Endodermal cell (in vitro differentiated cells): ENCODE measurements at regions not wholly inside any gene's neighbourhood (a gene's known extent, or its start where the extent isn't known, plus 50 kb on each side); places are given as distances from the start of the nearest gene placed in this dataset.

Source experiments
- DNase-seq: peaks from one replicate; pipeline ENCODE4 v3.0.0-alpha.2; 2017
- H3K27ac ChIP-seq: 2 replicates; pipeline ENCODE4 v1.5.1; 2013; ENCODE audit warnings: mild to moderate bottlenecking, low read depth, low read length, moderate library complexity
- H3K27me3 ChIP-seq: 2 replicates; pipeline ENCODE4 v1.6.1; 2013; ENCODE audit warnings: mild to moderate bottlenecking, low read length, moderate library complexity; ENCODE audit not compliant: insufficient read depth, control insufficient read depth, poor library complexity, severe bottlenecking
- H3K36me3 ChIP-seq: 2 replicates; pipeline ENCODE4 v1.7.0; 2013; ENCODE audit warnings: mild to moderate bottlenecking, low read length, moderate library complexity; ENCODE audit not compliant: control insufficient read depth, insufficient read depth
- H3K4me1 ChIP-seq: one replicate; pipeline ENCODE4 v1.7.0; 2013; ENCODE audit warnings: low read length; ENCODE audit not compliant: control insufficient read depth, insufficient read depth
- H3K4me3 ChIP-seq: 2 replicates; pipeline ENCODE4 v1.5.1; 2013; ENCODE audit warnings: mild to moderate bottlenecking, low read length, moderate library complexity
- H3K9ac ChIP-seq: 2 replicates; pipeline ENCODE4 v1.6.1; 2013; ENCODE audit warnings: mild to moderate bottlenecking, low read length, moderate library complexity; ENCODE audit not compliant: poor library complexity, severe bottlenecking; ENCODE audit errors: extremely low read depth
- H3K9me3 ChIP-seq: 2 replicates; pipeline ENCODE4 v1.6.1; 2013; ENCODE audit warnings: mild to moderate bottlenecking, low read length, moderate library complexity; ENCODE audit not compliant: control insufficient read depth
- H3K27ac Mint-ChIP-seq: 2 replicates; pipeline ENCODE4 v1.8.0; 2020; ENCODE audit warnings: mixed read lengths
- H3K27me3 Mint-ChIP-seq: 2 replicates; pipeline ENCODE4 v1.8.0; 2021; ENCODE audit warnings: mild to moderate bottlenecking, mixed read lengths; ENCODE audit not compliant: insufficient read depth
- H3K36me3 Mint-ChIP-seq: 2 replicates; pipeline ENCODE4 v1.8.0; 2020; ENCODE audit warnings: low read depth, mixed read lengths
- H3K4me1 Mint-ChIP-seq: 2 replicates; pipeline ENCODE4 v1.8.0; 2020; ENCODE audit warnings: mixed read lengths
- H3K4me3 Mint-ChIP-seq: 2 replicates; pipeline ENCODE4 v1.8.0; 2020; ENCODE audit warnings: mild to moderate bottlenecking, moderate library complexity, mixed read lengths
- H3K9me3 Mint-ChIP-seq: 2 replicates; pipeline ENCODE4 v1.8.0; 2020; ENCODE audit warnings: mild to moderate bottlenecking, mixed read lengths
- WGBS, 2 experiments: methylation state at CpG; one replicate each; pipeline versions ENCODE4 v1.1.5 to v1.1.7; 2013; ENCODE audit warnings: missing lambda C conversion rate in 2 of 2, mixed read lengths in 1 of 2; ENCODE audit not compliant: insufficient coverage in 1 of 2, insufficient read length in 1 of 2; 5-methylcytosine and 5-hydroxymethylcytosine counted together
- TF ChIP-seq, protein P1 (sequence below): fragments of 200-600 bp; sonication (generic); conservative IDR thresholded peaks from 2 replicates; pipeline ENCODE4 v1.5.0; 2021; ENCODE audit warnings: antibody characterized with exemption, mild to moderate bottlenecking

DNA sequence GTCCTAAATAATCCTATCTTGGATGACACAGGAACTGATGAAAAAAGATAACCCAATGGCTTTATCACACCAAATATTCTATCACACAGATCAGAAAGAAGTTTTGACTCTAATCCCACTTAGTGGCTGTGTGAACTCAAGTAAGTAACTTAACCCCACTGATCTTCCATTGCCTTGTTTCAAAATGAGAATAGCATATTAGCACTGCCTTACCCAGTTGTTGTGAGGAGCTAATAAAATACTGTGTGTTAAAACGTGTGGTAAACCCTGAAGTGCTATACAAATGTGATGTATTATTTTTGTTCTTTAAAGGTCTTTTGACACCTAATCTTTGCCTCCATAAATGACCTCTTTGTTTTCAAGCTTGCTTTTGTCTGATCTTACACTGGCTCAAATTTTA, 60.9 kb upstream of the ARID2 start:
- H3K27me3 Mint-ChIP-seq = peaks cover 4% of the 10 kb centered on the region
- peaks cover 61% of the 10 kb centered on the region for H3K27me3 ChIP-seq
- no peaks in the 10 kb centered on the region for H3K9me3 ChIP-seq
- no peaks in the 10 kb centered on the region for H3K9me3 Mint-ChIP-seq
- WGBS, 2 experiments = 53 to 80% methylated on average over 1 of the region's 1 CpG
- no peaks in the 10 kb centered on the region for H3K36me3 ChIP-seq
- no peak overlapping the region for H3K4me3 ChIP-seq
- no peaks in the 10 kb centered on the region for H3K36me3 Mint-ChIP-seq
- peak overlapping the region; percentile 4 for H3K27ac Mint-ChIP-seq
- H3K9ac ChIP-seq = no peak overlapping the region
- no peak overlapping the region for H3K27ac ChIP-seq
- H3K4me1 Mint-ChIP-seq = peaks cover 45% of the 10 kb centered on the region
- peaks cover 12% of the 10 kb centered on the region for H3K4me1 ChIP-seq
- TF ChIP-seq, protein P1, sequence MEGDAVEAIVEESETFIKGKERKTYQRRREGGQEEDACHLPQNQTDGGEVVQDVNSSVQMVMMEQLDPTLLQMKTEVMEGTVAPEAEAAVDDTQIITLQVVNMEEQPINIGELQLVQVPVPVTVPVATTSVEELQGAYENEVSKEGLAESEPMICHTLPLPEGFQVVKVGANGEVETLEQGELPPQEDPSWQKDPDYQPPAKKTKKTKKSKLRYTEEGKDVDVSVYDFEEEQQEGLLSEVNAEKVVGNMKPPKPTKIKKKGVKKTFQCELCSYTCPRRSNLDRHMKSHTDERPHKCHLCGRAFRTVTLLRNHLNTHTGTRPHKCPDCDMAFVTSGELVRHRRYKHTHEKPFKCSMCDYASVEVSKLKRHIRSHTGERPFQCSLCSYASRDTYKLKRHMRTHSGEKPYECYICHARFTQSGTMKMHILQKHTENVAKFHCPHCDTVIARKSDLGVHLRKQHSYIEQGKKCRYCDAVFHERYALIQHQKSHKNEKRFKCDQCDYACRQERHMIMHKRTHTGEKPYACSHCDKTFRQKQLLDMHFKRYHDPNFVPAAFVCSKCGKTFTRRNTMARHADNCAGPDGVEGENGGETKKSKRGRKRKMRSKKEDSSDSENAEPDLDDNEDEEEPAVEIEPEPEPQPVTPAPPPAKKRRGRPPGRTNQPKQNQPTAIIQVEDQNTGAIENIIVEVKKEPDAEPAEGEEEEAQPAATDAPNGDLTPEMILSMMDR = no peak
- no peak overlapping the region for H3K4me3 Mint-ChIP-seq
- no peak for DNase-seq

GRCh38 chr12:45669093-45669492, 60.4 kb upstream of the ARID2 start:
- H3K27me3 Mint-ChIP-seq = peaks cover 4% of the 10 kb centered on the region
- WGBS, 2 experiments = 100% methylated on average over 1 of the region's 1 CpG; no CpG with 5 or more reads in 1 of the 2 experiments
- H3K4me1 ChIP-seq = peaks cover 10% of the 10 kb centered on the region
- H3K4me1 Mint-ChIP-seq = peaks cover 40% of the 10 kb centered on the region
- H3K27ac Mint-ChIP-seq = peak overlapping the region; percentile 4
- no peak overlapping the region for H3K4me3 ChIP-seq
- no peak overlapping the region for H3K27ac ChIP-seq
- H3K9me3 Mint-ChIP-seq = no peaks in the 10 kb centered on the region
- H3K9ac ChIP-seq = no peak overlapping the region
- H3K27me3 ChIP-seq = peaks cover 62% of the 10 kb centered on the region
- no peaks in the 10 kb centered on the region for H3K36me3 Mint-ChIP-seq
- no peak for DNase-seq
- no peaks in the 10 kb centered on the region for H3K36me3 ChIP-seq
- TF ChIP-seq, protein P1 = no peak
- H3K4me3 Mint-ChIP-seq = no peak overlapping the region
- no peaks in the 10 kb centered on the region for H3K9me3 ChIP-seq

DNA sequence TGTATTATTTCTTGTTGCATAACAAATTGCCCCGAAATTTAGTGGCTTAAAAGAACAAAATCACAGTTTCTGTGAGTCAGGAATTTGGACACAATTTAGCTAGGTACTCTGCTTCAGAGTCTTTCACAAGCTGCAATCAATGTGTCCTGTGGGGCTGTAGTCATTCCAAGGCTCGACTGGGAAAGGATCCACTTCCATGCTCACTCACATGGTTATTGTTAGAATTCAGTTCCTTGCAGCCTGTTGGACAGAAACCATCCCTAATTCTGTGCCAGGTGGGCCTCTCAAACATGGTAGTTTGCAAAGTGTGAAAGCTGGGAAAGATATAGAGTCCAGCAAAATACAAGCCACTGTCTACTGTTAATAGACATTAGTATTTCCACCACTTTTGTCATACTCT, 59.7 kb upstream of the ARID2 start:
- 85 to 87% methylated on average over 2 of the region's 2 CpGs for WGBS, 2 experiments
- TF ChIP-seq, protein P1 = no peak
- H3K4me3 Mint-ChIP-seq = no peak overlapping the region
- H3K9ac ChIP-seq = no peak overlapping the region
- H3K4me3 ChIP-seq = no peak overlapping the region
- no peaks in the 10 kb centered on the region for H3K9me3 Mint-ChIP-seq
- H3K27ac ChIP-seq = no peak overlapping the region
- H3K36me3 Mint-ChIP-seq = no peaks in the 10 kb centered on the region
- peaks cover 33% of the 10 kb centered on the region for H3K4me1 Mint-ChIP-seq
- H3K36me3 ChIP-seq = no peaks in the 10 kb centered on the region
- peaks cover 15% of the 10 kb centered on the region for H3K4me1 ChIP-seq
- no peak for DNase-seq
- peaks cover 62% of the 10 kb centered on the region for H3K27me3 ChIP-seq
- no peak overlapping the region for H3K27ac Mint-ChIP-seq
- H3K9me3 ChIP-seq = no peaks in the 10 kb centered on the region
- H3K27me3 Mint-ChIP-seq = peaks cover 4% of the 10 kb centered on the region
